NCI-H1417 (cell line): ENCODE measurements at regions not wholly inside any gene's neighbourhood (a gene's known extent, or its start where the extent isn't known, plus 50 kb on each side); places are given as distances from the start of the nearest gene placed in this dataset.
"Not testable (repeated sequence)": the region's sequence is repeated elsewhere in the genome, so short reads cannot be mapped to it uniquely, and the experiment has no call there.

Experiments used
- DNase-seq, 3 experiments: peaks; one replicate each; lab custom pipeline; 2025; lab: John Stamatoyannopoulos, UW

DNA sequence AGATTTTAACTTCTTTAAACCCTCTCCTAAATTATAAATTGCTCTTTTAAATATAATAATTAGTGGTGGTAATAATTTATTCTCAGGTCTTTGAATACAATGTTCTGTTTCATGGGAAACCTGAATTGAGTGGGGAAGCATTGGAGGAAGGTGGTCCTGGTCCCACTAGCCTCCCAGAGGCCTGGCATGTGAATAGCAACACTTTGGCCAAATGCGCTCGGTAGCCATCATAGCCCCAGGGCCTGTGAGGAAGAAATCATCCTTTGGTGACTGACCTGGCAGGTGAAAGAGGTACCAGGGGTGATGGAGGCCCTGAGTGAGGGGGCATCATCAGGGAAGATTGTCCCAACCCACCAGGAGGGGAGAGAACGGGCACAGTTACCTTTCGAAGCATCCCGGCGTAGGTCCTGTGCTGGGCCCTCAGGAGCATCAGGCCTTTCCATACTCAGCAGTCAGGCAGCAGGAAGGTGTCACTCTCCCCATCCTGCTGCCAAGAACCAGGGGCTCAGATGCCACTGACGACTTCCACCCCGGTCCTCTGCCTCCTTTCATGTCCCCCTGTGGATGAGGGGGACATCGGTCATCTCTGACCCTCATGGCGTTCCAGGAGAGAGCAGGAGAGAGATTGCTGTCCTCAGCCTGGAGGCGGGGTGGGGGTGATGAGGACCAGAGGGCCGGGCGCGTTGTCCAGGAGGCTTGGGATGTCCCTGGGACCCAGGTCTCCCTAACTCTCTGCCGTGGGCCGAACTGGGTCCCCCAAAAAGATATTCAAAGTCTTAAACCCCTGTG is 78.6 kb upstream of the HPCAL1 start:
- no peak for DNase-seq

DNA sequence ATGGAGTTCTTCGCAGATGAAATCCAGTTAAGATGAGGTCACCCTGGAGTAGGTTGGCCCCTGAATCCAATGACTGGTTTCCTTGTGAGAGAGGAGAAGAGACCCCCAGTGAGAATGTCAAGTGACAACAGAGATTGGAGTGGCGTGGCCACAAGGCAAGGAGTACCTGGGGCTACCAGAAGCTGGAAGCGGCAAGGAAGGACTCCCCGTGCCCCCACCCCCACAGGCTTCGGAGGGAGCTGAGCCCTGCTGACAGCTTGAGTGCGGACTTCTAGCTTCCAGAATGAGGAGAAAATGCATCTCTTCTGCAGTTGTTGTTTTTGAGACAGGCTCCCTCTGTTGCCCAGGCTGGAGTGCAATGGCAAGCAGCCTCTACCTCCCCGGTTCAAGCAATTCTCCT is 78.0 kb upstream of the HPCAL1 start:
- no peak for DNase-seq

DNA sequence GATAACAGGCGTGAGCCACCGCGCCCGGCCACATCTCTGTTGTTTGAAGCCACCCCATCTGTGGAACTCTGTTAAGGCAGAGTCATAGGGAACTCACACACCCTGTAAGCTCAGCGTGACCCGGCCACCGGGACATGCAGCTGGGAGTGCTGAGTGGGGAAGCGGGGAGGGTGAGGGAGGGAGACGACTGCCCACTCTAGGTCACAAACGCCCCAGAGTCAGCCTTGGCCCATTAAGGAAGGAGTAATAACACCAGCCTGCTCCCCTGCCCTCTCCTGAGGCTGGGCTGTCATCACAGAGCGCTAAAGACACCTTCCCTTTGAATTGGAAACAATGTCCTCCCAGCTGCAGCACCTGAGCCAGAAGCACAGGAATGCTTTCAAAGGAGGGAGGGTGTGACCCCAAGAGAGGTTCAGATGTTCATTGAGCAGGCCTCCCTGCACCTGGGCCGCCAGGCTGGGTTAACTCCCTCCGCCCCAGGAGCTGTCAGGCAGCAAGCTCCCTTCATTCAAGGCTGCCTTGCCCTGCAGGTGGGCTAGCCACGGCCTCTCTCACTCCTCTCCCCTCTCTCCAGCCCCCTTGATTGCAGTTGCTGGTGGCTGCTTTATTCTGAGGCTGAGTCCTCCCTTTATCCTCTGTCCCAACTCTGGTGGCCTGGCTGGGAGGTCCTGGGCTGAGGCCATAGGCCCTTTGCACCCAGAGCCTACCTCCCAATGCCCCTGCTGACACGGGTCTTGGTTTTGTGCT is 77.2 kb upstream of the HPCAL1 start:
- peak in 2 of 3 experiments; percentile 42 to 60 for DNase-seq

DNA sequence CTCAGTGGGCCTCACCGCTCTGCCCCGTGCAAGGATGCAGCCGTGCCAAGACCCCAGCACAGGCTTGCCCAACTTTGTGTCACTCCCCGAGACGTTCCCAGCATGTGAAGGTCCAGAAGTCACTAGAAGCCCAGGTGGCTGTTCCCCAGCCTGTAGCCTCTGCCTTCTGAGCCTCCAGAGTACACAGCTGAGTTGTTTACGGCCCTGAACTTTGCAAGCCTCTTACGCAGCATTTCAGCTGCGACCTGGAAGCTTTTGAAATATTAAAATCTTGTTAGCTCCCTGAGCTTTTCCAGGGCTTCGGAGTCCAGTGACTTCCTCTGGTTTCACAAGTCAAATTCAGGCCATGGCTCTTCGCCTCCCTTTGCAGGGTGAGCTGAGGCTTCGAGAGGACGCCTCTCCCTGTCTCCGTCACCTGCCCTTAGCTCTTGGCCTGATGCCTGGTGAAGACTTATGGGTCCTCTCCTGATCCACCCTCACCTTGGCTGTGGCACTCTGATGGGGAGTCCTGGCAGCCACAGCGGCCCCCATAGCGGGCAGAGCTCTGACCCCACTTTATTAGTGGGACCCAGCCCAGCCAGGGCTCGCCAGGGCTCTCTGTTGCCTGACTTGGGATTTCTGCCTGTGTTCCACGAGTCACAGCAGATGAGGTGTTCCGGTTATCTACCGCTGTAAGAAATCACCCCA is 76.5 kb upstream of the HPCAL1 start:
- no peak for DNase-seq

DNA sequence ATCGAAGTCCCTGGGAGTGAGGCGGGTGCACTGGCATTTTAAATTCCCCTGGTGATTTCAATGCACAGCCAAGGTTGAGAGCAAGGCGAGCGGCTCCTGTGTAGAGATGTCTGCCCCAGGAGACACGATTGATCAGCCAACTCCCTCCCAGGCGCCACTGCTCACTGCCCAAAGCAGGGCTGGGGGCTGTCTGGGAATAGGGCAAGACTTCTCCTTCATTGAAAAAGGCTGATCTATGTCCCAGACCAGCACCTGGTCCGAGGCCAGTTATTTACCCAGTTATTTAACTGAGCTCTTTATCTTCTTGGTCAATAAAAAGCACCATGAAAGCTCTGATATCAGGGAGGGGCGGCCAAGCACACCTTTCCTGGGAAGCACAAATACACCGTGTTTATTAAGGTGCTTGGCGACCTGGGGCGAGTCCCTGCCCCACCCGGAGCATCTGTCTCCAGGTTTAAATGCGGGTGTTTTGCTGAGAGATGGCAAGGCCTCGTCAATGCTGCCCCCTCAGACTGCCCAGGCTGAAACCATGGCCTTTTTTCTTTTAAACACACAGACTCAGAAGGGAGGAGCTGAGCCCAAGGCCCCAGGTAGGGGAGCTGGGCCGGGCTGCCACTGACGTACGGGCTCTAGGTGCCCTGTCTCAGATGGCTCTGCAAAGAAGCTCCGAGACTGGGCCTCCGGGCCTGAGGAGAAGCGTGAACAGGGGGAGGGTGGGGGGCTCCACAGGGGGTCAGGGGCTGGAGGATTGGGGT is 73.9 kb upstream of the HPCAL1 start:
- DNase-seq, result peak in 2 of 3 experiments; percentile 55 to 68

DNA sequence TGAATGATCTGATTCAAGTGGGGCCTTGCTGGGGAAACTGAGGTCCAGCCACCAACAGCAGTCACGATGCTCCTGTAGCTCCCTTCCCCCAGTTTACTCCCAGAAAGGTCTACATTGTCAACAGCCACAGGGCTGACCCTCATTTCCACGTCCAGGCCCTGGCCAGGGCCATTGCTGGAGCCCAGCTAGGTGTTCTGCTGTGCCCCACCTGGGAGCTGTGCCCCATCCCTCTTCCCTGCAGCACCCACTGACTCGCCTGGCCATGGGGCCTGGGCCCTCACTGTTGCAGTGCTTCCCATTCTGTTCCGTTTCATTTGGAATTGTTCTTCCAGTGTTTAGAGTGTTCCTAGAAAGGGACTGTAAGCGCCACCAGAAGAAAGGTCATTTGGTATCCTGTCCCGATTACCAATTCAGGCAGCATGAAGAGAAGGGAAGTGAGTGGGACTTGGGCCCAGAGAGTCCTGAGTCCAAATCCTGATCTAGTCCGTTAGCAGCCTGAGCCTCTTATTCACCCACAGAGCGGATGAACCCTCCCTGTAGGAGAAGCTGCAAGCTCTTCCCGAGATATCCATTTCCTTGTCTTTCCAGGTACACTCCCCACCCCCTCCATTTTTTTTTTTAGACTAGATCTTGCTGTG is 73.1 kb upstream of the HPCAL1 start:
- no peak for DNase-seq

DNA sequence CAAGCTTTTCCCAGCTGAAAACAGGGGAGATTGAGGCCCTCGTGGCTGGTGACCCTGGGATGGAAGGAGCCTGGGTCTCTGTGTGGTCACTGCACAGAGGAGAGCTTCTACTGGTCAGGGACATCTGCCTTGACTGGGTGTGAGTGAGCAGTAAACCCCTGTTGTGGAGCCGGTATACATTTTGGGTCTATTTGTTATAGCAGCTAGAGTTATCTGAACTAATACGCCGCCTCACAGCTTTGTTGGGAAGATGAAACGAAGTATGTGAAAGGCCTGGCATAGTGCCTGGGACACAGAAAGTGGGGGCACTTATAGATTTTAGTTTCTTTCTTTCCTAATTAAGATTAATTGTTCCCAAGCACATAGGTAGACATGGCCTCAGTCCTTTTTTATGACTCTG is 72.2 kb upstream of the HPCAL1 start:
- DNase-seq, result no peak

DNA sequence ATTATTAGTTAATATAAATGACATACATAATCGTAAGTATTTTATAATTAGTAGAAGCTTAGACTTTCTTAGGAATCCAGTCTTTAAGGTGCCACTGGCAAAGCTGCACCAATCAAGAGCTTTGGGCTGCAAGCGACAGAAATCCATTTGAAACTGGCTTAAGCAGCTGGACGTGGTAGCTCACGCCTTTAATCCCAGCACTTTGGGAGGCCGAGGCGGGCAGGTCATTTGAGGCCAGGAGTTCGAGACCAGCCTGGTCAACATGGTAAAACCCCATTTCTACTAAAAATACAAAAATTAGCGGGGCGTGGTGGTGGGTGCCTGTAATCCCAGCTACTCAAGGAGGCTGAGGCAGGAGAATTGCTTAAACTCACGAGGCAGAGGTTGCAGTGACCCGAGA is 71.8 kb upstream of the HPCAL1 start:
- not testable (repeated sequence) for DNase-seq

DNA sequence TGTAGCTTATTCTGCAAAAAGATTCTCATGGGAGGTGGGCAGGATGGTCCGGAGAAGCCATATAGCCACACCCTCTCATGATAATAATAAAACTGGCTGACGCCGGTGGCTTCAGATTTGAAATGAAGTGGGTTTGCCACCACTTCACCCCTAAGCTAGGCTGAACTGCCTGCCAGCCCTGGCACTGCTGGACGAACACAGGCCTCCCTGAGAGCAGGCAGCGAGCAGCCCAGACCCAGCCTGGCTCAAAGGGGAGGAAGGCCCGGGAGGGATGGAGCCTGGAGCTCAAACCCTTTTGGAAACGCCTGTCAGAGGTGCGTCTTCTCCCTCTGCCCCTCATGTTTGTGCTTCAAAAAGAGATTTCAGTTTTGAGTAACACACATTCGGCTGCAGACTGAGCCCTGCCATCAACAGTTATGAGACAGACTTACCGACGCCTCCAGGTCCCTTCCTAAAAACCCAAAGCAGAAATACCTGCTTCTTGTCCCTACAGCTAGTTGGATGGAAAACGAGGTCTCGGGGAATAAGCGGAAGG is 71.1 kb upstream of the HPCAL1 start:
- DNase-seq, result no peak

DNA sequence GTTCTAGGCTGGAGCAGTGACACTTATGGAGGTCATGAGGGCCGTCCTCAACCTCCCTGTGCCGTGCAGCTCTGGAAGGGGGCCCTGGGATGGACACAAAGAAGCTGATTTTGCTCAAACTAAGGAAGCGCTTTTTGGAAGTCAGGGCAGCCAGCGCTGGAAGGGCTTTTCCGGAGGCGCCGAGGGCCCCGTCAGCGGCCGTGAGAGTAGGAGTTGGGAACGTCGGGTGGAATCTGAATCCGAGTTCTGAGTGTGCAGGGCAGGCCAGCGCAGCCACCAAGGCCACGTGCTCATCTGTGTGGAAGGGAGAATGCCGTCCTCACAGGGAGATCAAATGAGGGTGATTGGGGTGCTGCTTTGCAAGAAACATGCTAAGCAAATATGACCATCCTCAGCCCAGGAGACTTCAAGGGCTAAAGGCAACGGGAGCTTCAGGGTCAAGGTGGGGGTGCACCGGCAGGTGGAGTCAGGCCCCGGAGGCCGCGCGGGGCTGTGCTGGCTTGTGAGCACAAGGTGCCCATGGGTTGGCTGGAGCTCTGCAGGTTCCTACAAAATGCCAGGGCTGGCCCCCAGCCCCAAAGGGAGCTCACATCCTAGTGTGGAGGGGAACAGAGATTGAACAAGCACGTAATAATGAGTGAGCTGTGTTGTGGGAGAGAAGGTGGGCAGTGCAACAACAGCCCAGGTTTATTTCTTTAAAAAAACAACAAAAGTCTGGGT is 70.4 kb upstream of the HPCAL1 start:
- no peak for DNase-seq

DNA sequence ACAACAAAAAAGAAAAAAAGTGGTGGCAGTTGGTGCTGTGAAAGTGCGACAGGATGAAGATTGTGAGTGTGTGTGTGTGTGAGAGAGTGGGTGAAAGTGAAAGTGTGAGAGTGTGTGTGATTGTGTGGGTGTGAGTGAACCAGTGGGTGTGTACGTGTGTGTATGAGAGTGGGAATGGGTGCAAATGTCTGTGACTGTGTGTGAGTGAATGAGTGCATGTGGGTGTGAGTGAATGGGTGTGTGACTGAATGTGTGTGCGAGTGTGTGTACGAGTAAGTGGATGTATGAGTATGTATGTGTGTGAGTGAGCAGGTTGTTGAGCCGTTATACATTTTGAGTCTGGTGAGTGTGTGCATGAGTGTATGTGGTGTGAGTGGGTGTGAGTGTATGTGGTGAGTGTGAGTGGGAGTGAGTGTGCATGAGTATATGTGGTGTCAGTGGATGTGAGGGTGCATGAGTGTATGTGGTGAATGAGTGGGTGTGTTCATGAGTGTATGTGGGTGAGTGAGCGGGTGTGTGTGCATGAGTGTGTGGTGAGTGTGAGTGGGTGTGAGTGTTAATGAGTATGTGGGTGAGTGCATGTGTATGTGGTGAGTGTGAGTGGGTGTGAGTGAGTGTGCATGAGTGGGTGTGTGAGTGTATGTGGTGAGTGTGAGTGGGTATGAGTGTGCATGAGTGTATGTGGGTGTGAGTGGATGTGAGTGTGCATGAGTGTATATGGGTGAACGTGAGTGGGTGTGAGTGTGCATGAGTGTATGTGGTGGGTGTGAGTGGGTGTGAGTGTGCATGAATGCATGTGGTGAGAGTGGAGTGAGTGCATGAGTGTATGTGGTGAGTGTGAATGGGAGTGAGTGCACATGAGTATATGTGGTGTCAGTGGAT is 69.3 kb upstream of the HPCAL1 start:
- no peak for DNase-seq

DNA sequence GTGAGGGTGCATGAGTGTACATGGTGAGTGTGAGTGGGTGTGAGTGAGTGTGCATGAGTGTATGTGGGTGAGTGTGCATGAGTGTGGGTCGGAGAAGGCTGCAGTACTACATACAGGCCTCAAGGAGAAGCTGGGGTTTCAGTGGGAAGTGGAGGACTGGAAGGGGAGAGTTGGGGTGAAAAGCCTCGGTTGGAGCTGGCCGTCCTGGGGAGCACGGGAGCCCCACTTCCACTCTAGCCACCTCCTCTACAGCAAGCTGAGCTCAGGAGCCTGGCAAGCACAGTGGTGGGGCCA is 68.7 kb upstream of the HPCAL1 start:
- no peak for DNase-seq

DNA sequence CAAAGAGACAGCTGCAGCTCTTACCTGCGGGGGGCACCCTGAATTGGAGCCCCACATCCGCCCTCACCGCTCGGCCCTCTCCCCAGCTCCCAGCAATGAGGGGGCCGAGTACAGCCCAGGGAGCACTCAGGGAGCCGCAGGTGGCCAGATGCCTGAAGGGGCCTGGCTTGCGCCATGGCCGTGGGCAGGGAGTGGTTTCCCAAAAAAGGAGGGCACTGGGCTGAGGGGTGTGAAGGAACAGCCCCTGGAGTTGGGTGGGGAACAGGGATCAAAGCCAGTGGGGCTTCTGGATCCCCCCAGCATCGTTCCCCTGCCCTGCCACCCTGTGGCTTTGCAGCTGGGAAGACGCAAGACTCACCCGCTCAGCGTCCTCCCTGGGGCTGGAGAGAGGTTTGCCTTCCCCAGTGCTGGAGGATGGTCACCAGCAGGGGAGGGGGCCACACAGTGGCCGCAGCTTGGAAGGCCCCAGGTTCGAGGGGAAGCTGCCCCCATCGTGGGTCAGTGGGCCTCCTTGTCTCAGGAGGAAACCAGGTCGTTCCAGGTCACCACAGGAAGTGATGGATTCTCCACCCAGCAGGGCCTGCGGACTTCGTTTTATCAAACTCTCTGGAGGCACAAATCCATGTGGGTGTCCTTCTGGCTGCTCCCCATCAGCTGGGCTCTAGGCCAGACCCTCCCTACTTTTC is 68.2 kb upstream of the HPCAL1 start:
- no peak for DNase-seq

DNA sequence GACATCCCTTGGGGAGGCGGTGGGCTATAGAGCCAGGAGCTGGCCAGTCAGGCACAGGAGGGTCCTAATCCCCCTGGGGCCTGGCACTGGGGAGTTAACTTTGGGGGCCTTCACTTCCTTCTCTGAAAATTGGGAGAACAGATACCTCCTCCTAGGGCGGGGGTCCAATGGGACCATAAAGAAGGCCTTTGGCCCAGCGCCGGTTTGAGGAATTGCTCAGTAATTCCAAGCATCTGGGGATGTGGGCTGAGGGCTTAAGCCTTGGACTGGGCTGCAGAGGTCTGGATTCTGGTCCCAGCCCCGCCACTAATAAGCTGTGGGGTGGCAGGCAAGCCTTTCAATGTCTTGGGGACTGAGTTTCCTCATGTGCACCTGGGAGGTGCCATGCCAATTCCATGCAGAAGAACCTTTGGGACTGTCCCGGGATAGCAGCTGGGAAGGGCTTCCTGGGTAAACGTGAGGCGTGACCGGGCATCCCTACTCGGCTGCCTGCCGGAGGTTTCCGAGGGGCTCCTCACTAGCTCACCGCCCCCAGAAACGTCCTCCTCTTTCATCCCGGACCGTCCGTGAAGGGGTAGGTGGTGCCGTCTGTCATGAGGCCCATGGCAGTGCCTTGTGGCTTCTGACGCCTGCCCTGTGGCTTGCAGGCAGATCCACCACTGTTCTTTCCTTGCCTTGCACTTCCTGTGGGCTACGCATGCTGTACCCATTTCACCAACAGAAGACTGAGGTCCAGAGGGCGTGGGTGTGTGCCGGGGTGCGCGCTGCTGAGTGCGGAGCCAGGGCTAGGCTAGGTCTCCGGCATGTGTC is 67.4 kb upstream of the HPCAL1 start:
- DNase-seq, result no peak

DNA sequence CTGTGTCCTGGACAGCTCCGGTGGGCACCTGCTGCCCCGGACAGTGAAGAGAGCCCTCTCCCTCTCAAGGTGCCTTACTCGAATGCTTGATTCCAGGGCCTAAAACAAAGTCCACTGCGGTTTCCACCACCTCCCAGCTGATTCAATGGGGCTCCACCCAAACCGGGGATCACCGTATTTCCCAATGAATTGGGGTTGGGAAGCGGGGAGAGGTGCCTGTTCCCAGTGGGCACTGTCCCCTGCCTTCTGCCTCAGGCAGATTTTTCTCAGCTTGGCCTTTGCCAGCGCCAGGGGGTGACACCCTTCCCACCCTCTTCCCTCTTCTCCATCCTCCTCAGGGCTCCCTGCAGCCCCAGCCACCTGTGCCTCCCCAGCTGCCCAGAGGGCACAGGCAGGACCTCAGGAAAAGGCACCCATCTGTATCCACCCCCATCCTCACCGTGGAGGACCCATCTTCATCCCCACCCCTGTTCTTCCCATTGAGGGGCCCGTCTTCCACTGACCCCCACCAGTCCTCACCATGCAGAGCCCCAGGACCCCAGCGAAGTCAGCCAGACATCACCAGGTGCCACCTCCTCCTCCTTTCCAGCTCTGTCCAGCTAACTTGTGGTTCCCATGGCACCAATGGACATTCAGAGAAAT is 66.7 kb upstream of the HPCAL1 start:
- no peak for DNase-seq

DNA sequence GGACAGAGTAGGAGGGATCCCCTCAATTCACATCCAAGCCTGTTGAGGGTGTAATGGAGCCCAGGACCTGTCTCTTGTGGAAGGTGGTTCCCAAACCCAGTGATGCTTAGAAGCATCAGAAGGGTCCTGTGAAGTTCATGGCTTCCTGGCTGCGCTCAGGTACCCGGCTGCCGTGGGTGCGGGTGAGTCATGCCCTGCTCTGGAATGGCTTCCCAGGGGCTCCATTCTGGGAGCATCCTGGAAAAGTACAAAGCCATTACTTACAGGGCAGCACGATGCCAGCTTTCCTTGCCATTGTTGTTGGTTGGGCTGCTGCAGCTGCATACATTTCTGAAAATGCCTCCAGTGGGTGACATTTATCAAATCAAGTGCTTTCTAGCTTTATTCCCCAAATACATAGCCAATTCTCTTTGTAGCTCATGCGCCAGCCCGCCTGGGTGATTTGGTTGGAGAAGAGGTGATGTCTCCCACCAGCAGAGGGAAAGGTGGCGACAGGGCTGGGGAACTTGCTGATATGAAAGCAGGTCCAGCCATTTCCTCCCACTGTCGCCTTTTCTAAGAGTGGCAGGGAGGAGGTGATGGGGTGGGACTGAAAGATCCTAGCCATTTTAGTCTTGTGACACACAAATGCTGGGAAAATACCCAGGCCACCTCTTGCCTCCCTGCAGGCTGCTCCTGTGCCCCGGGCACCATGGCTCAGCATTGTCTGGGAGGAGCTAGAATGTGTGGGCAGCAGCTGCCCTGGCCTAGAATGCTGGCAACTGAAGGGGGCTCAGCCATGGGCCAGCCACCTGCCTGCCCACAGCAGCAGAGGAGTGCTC is 65.9 kb upstream of the HPCAL1 start:
- no peak for DNase-seq
